Kidney (tissue), 13 donors: ENCODE measurements at regions not wholly inside any gene's neighbourhood (a gene's known extent, or its start where the extent isn't known, plus 50 kb on each side); places are given as distances from the start of the nearest gene placed in this dataset.

Experiments
- DNase-seq, 5 donors: peaks; one replicate each; pipeline ENCODE4 v3.0.0-alpha.2; 2013 to 2020
- FAIRE-seq: peaks from 2 replicates; lab custom pipeline; 2012; peaks lifted over from hg19 to GRCh38; lab: Jason Lieb, UNC
- H3K27ac ChIP-seq, 2 donors: one replicate each; pipeline ENCODE4 v1.7.0; 2013; ENCODE audit warnings: low read depth in 2 of 2, low read length in 2 of 2, inconsistent platforms in 1 of 2
- H3K27me3 ChIP-seq: one replicate; pipeline ENCODE4 v1.7.1; 2013; ENCODE audit warnings: low read length, inconsistent platforms; ENCODE audit not compliant: control insufficient read depth, insufficient read depth
- H3K36me3 ChIP-seq, 3 donors: one replicate each; pipeline versions ENCODE4 v1.7.0 to v1.7.1; 2013; ENCODE audit warnings: low read length in 3 of 3, control low read depth in 1 of 3, inconsistent platforms in 1 of 3; ENCODE audit not compliant: insufficient read depth in 3 of 3, control insufficient read depth in 2 of 3
- H3K4me1 ChIP-seq, 3 donors: one replicate each; pipeline versions ENCODE4 v1.7.0 to v1.7.1; 2013; ENCODE audit warnings: low read length in 3 of 3, inconsistent platforms in 1 of 3, low read depth in 1 of 3; ENCODE audit not compliant: control insufficient read depth in 2 of 3, insufficient read depth in 2 of 3
- H3K4me3 ChIP-seq, 3 donors: one replicate each; pipeline versions ENCODE4 v1.7.0 to v1.8.1; 2013; ENCODE audit warnings: low read length in 3 of 3, control low read depth in 1 of 3, inconsistent platforms in 1 of 3
- H3K9ac ChIP-seq, 3 donors: one replicate each; pipeline versions ENCODE4 v1.7.0 to v1.7.1; 2013; ENCODE audit warnings: low read length in 3 of 3, control low read depth in 1 of 3, inconsistent platforms in 1 of 3
- H3K9me3 ChIP-seq, 3 donors: one replicate each; pipeline versions ENCODE4 v1.7.0 to v1.7.1; 2013; ENCODE audit warnings: low read length in 3 of 3, control low read depth in 1 of 3, inconsistent platforms in 1 of 3; ENCODE audit not compliant: control insufficient read depth in 2 of 3, insufficient read depth in 1 of 3
- CTCF ChIP-seq: IDR thresholded peaks from 3 replicates; pipeline ENCODE4 v1.5.1; 2012; ENCODE audit warnings: mild to moderate bottlenecking, moderate library complexity, borderline replicate concordance; ENCODE audit not compliant: insufficient read depth; ENCODE audit errors: extremely low read depth
- intact Hi-C: fragments of 100-400 bp; cut with DNase I; formaldehyde crosslinking; loops from one replicate; pipeline ENCODE4 v1.11.1; 2022
- donor health status: control.
- donor health status: control.
- donor health status: control.
- donor health status: control.
- donor health status: control.
- donor health status: DM: yes; HTN: yes; CAD: no.
- donor health status: Normal renal cell carcinoma (clear cell type).

DNA sequence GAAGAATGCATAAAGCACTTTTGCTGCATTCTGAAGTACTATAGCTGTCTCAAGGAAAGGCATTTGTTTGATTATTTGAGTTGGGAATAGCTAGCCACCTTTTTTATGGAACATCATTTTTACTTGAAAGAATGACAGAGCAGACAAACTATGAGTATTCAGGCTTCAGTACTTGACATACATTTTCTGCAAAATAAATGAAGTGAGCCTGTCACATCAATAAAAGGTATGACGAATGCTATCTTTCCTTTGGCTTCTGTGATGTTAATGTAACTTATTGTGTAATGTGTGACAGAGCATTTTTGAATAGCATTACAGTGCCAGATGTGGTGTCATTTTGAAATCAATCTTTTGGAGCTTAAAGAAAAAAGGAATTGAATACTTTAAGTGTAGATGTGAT, 440.3 kb upstream of the ONECUT1 start:
- intact Hi-C loops = loop anchor here (10.0 kb wide), 1 partner anchor 64 kb away; no protein-coding TSS in a partner anchor
- Histone ChIP-seq H3K9me3 (no peaks in the 10 kb centered on the region), H3K27ac (no peak overlapping the region), H3K27me3 (no peaks in the 10 kb centered on the region), H3K4me1 (no peaks in the 10 kb centered on the region), H3K4me3 (no peak overlapping the region), H3K36me3 (no peaks in the 10 kb centered on the region), H3K9ac (no peak overlapping the region)
- FAIRE-seq = no peak
- no peak for TF ChIP-seq CTCF
- no peak for DNase-seq

DNA sequence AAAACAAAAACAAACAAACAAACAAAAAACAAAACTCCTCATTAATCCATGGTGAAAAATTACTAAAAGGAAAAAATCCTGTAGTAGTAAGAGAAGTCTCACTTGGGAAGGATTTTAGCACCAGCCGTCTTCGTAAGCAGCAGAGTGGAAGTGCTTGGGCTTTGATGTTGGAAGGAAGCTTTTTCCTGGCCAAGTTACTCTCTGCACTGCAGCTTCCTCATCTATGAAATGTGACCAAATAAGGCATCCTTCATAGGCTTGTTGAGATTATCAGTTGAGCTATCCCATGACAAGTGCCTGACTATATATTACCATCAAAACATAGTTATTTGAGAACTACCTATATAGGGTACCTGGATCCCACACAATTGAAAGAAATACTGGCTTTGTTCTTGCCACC, 436.4 kb upstream of the ONECUT1 start:
- intact Hi-C loops = no loop called here
- DNase-seq = no peak

GRCh38 chr15:53225781-53226180, 435.6 kb upstream of the ONECUT1 start:
- intact Hi-C loops = no loop called here
- H3K4me3 ChIP-seq = no peak overlapping the region
- H3K36me3 ChIP-seq = no peaks in the 10 kb centered on the region
- H3K27ac ChIP-seq = no peak overlapping the region
- no peaks in the 10 kb centered on the region for H3K27me3 ChIP-seq
- DNase-seq (no peak), FAIRE-seq (no peak)
- no peaks in the 10 kb centered on the region for H3K9me3 ChIP-seq
- TF ChIP-seq CTCF = no peak
- no peak overlapping the region for H3K9ac ChIP-seq
- no peaks in the 10 kb centered on the region for H3K4me1 ChIP-seq

More for the DNA sequence above, 436.4 kb upstream of the ONECUT1 start:
- no peak overlapping the region for H3K27ac ChIP-seq
- H3K4me3 ChIP-seq = no peak overlapping the region
- no peaks in the 10 kb centered on the region for H3K27me3 ChIP-seq
- no peaks in the 10 kb centered on the region for H3K4me1 ChIP-seq
- TF ChIP-seq CTCF = no peak
- no peaks in the 10 kb centered on the region for H3K36me3 ChIP-seq
- no peak for FAIRE-seq
- no peak overlapping the region for H3K9ac ChIP-seq
- no peaks in the 10 kb centered on the region for H3K9me3 ChIP-seq

GRCh38 chr15:53224371-53224770, 434.2 kb upstream of the ONECUT1 start:
- TF ChIP-seq CTCF = no peak
- DNase-seq = no peak
- Histone ChIP-seq H3K27me3 (no peaks in the 10 kb centered on the region), H3K27ac (no peak overlapping the region), H3K9me3 (no peaks in the 10 kb centered on the region), H3K4me3 (no peak overlapping the region), H3K4me1 (no peaks in the 10 kb centered on the region), H3K9ac (no peak overlapping the region), H3K36me3 (no peaks in the 10 kb centered on the region)
- FAIRE-seq = no peak
- intact Hi-C loops = no loop called here
